ENCODE measurements at regions not wholly inside any gene's neighbourhood (a gene's known extent, or its start where the extent isn't known, plus 50 kb on each side); places are given as distances from the start of the nearest gene placed in this dataset.

DNA sequence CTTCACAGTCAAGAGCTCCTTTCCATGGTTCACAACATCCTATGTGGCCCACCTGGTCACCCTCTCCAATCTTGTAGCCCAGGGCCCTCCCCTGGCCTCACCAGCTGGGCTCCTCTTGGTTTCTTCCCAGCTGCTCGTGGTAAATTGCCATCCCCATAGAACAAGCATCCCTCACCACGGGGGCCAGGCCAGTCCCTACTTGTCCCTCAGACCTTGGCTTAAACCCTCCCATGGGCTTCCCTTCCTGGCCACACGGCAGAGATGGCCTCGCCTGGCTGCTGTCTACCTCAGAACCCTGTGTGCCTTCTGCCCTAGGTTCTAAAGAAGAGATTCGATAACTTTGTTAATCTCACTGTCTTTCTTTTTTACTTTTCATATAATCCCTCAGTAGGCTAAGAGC, 153.3 kb upstream of the TCERG1L start:
- TF ChIP-seq, protein P1, sequence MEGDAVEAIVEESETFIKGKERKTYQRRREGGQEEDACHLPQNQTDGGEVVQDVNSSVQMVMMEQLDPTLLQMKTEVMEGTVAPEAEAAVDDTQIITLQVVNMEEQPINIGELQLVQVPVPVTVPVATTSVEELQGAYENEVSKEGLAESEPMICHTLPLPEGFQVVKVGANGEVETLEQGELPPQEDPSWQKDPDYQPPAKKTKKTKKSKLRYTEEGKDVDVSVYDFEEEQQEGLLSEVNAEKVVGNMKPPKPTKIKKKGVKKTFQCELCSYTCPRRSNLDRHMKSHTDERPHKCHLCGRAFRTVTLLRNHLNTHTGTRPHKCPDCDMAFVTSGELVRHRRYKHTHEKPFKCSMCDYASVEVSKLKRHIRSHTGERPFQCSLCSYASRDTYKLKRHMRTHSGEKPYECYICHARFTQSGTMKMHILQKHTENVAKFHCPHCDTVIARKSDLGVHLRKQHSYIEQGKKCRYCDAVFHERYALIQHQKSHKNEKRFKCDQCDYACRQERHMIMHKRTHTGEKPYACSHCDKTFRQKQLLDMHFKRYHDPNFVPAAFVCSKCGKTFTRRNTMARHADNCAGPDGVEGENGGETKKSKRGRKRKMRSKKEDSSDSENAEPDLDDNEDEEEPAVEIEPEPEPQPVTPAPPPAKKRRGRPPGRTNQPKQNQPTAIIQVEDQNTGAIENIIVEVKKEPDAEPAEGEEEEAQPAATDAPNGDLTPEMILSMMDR (IDR thresholded peaks at IDR 0.05; ENCODE audit: insufficient read depth, low read depth, low read length), result no peak
- no peak overlapping the region for H3K4me3 ChIP-seq (ENCODE audit: low read depth, low read length)
- no peak for DNase-seq (ENCODE audit: low read depth)

DNA sequence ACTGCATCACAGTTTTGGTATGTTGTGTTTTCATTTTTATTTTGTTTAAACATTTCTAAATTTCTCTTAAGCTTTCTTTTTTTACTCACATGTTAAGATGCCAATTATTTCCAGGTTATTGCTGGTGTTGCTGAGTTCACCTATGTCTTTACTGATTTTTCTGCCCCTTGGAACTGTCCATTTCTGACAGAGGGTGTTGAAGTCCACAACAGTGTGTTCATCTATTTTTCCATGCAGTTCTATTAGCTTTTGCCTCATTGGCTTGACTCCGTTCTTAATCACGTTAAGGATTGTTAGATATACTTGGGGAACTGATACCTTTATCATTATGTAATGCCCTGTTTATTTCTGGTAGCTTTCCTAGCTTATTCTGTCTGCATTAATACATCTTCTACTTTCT, 158.0 kb upstream of the TCERG1L start:
- DNase-seq (ENCODE audit: low read depth), result no peak
- no peak overlapping the region for H3K4me3 ChIP-seq (ENCODE audit: low read depth, low read length)
- TF ChIP-seq, protein P1 (IDR thresholded peaks at IDR 0.05; ENCODE audit: insufficient read depth, low read depth, low read length), result no peak

DNA sequence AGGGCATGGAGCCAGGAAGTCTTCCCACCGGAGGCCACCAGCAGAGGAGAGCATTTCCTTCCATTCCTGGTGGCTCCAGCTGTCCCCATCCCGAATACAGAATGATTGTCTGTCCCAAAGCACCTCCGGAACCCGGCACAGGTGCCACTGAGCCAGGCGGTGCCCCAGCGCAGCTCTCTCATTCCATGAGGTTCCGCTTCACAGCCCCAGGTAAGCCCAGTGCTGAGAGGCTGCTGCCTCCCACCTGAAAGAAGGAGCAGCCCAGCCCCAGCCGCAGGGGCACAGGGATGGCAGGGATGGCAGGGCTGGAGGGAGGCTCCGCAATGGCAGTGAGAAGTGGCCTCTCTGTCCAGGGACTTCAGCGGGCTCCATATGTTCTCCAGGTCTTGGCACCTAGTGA, 162.1 kb upstream of the TCERG1L start:
- H3K4me3 ChIP-seq (ENCODE audit: low read depth, low read length), result no peak overlapping the region

DNA sequence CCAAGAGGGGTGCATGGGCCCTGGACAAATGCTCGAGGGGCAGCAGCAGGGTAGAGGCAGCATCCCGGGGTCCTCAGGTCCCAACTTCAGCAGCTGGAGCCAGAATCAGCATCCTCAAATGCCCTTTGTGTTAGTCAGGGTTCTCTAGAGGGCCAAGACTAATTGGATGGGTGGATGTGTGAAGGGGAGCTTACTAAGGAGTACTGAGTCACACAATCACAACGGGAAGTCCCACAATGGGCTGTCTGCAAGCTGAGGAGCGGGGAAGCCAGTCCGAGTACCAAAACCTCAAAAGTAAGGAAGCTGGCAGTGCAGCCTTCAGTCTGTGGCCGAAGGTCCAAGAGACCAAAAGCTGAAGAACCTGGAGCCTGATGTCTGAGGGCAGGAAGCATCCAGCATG, 162.9 kb upstream of the TCERG1L start:
- TF ChIP-seq, protein P1 (IDR thresholded peaks at IDR 0.05; ENCODE audit: insufficient read depth, low read depth, low read length), result no peak
- DNase-seq (ENCODE audit: low read depth), result no peak
- no peak overlapping the region for H3K4me3 ChIP-seq (ENCODE audit: low read depth, low read length)

More for the DNA sequence above, 162.1 kb upstream of the TCERG1L start:
- DNase-seq (ENCODE audit: low read depth), result no peak
- TF ChIP-seq, protein P1 (IDR thresholded peaks at IDR 0.05; ENCODE audit: insufficient read depth, low read depth, low read length), result no peak

DNA sequence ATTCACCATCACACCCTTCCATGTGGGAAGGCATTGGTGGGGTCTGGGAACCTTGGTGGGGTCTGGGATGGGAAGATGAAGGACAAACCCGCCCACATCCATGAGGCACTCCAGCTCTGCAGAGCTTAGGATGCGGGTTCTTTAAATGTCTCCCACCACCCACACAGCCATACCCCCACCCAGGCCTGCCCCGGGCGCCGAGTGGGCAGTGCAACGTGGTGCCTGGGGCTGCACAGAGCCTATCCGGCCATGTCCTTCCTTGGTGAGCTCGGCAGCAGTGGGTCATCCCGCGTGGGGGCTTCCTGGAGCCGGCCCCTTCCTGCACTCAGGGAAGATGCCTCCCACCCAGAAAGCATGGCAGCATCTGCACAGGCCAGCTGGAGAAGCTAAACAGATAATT, 163.5 kb upstream of the TCERG1L start:
- no peak overlapping the region for H3K4me3 ChIP-seq (ENCODE audit: low read depth, low read length)
- DNase-seq (ENCODE audit: low read depth), result no peak
- TF ChIP-seq, protein P1 (IDR thresholded peaks at IDR 0.05; ENCODE audit: insufficient read depth, low read depth, low read length), result no peak

DNA sequence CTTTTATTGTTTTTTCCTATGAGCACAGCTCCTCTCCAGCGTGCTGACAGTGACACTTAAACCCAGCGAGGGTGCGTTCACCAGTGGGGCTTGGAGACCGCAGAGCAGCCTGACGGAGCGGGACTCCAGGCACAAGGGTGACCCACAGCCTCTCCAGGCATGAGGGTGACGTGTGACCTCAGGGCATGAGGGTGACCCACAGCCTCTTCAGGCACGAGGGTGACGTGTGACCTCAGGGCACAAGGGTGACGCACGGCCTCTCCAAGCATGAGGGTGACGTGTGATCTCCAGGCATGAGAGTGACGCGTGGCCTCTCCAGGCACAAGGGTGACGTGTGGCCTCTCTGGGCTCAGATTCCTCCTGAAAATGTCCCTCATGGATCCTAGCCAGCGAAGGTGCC, 164.3 kb upstream of the TCERG1L start:
- no peak overlapping the region for H3K4me3 ChIP-seq (ENCODE audit: low read depth, low read length)
- TF ChIP-seq, protein P1 (IDR thresholded peaks at IDR 0.05; ENCODE audit: insufficient read depth, low read depth, low read length), result no peak
- DNase-seq (ENCODE audit: low read depth), result no peak

DNA sequence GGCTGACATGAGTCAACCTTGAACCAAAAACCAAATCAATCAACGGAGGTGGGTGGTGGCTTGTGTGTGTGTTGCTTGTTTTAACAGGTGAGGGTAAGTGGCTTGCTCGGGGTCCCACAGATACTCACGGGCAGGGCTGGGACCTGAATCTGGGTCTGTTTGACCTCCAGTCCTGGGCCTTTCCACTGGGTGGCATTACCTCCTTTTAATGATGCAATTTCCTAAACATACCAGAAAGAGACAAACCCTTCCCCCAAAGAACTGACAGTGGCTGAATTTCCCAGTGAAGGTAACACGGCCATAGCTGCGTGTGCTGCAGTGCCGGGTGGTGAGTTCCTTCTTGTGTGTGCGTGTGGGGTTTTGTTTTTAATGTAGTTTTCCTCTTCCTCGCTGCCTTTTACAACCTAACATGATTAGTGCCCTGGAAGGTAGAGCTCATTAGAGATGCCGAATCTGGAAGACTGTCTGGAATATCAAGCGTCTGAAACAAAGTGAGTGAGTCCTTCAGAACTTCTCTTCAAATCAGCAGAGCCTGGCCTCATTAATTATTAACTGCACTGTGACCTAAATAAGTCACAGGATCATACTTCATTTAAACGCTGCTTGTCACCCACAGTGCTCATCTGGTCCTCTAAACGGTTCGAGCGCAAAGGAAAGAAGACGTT, 166.1 kb upstream of the TCERG1L start:
- no peak for DNase-seq (ENCODE audit: low read depth)
- TF ChIP-seq, protein P1 (IDR thresholded peaks at IDR 0.05; ENCODE audit: insufficient read depth, low read depth, low read length), result no peak

More for the DNA sequence above, 166.1 kb upstream of the TCERG1L start:
- no peak overlapping the region for H3K4me3 ChIP-seq (ENCODE audit: low read depth, low read length)

Measured in fibroblast of villous mesenchyme (primary cell).